ENCODE measurements at regions not wholly inside any gene's neighbourhood (a gene's known extent, or its start where the extent isn't known, plus 50 kb on each side); places are given as distances from the start of the nearest gene placed in this dataset.

GRCh38 chr2:6492573-6492972, 373.1 kb downstream of the CMPK2 start:
- DNase-seq: no peak

- no peak for DNase-seq
Observed at GRCh38 chr2:6493266-6493665, 372.4 kb downstream of the CMPK2 start.

GRCh38 chr2:6493669-6494068, 372.0 kb downstream of the CMPK2 start:
- DNase-seq: no peak

- no peak for DNase-seq
Observed at GRCh38 chr2:6495466-6495865, 370.2 kb downstream of the CMPK2 start.

GRCh38 chr2:6496376-6496775, 369.3 kb downstream of the CMPK2 start:
- DNase-seq: no peak

- DNase-seq: no peak
Observed at GRCh38 chr2:6497048-6497447, 368.7 kb downstream of the CMPK2 start.

GRCh38 chr2:6498841-6499240, 366.9 kb downstream of the CMPK2 start:
- no peak for DNase-seq

- DNase-seq: no peak
Observed at GRCh38 chr2:6499691-6500090, 366.0 kb downstream of the CMPK2 start.

- no peak for DNase-seq
Observed at GRCh38 chr2:6506361-6506794, 359.3 kb downstream of the CMPK2 start.

- DNase-seq: no peak
Observed at GRCh38 chr2:6506859-6507258, 358.8 kb downstream of the CMPK2 start.

- no peak for DNase-seq
Observed at GRCh38 chr2:6510532-6510931, 355.2 kb downstream of the CMPK2 start.

GRCh38 chr2:6512589-6512988, 353.1 kb downstream of the CMPK2 start:
- DNase-seq: no peak

- DNase-seq: no peak
Observed at GRCh38 chr2:6516674-6517073, 349.0 kb downstream of the CMPK2 start.

- DNase-seq: no peak
Observed at GRCh38 chr2:6518361-6518760, 347.3 kb downstream of the CMPK2 start.

GRCh38 chr2:6523476-6523875, 342.2 kb downstream of the CMPK2 start:
- no peak for DNase-seq

- peak; percentile 82 for DNase-seq
Observed at GRCh38 chr2:6524691-6525474, 340.8 kb downstream of the CMPK2 start.

GRCh38 chr2:6525475-6525964, 340.2 kb downstream of the CMPK2 start:
- no peak for DNase-seq

GRCh38 chr2:6526093-6526824, 339.4 kb downstream of the CMPK2 start:
- peak; percentile 76 for DNase-seq

- no peak for DNase-seq
Observed at GRCh38 chr2:6531304-6531703, 334.4 kb downstream of the CMPK2 start.

GRCh38 chr2:6535572-6535971, 330.1 kb downstream of the CMPK2 start:
- peak; percentile 42 for DNase-seq

GRCh38 chr2:6538607-6539006, 327.1 kb downstream of the CMPK2 start:
- no peak for DNase-seq

GRCh38 chr2:6545336-6545735, 320.4 kb downstream of the CMPK2 start:
- DNase-seq: no peak

GRCh38 chr2:6545795-6546194, 319.9 kb downstream of the CMPK2 start:
- DNase-seq: no peak

GRCh38 chr2:6554466-6554865, 311.2 kb downstream of the CMPK2 start:
- no peak for DNase-seq
